CD4-positive, alpha-beta T cell treated with Interleukin-10 for 1 hour (primary cell): ENCODE measurements at regions not wholly inside any gene's neighbourhood (a gene's known extent, or its start where the extent isn't known, plus 50 kb on each side); places are given as distances from the start of the nearest gene placed in this dataset.
"Not testable (repeated sequence)": the region's sequence is repeated elsewhere in the genome, so short reads cannot be mapped to it uniquely, and the experiment has no call there.

Source experiments
- DNase-seq: peaks from one replicate; pipeline ENCODE4 v3.0.0-alpha.2; 2020

GRCh38 chr3:81354119-81354518 is 407.3 kb downstream of the GBE1 start:
- no peak for DNase-seq

GRCh38 chr3:81352867-81353266 is 408.6 kb downstream of the GBE1 start:
- DNase-seq, result no peak

- no peak for DNase-seq
Observed at GRCh38 chr3:81349816-81350340, 411.6 kb downstream of the GBE1 start.

- no peak for DNase-seq
Observed at GRCh38 chr3:81339040-81339845, 422.2 kb downstream of the GBE1 start.

GRCh38 chr3:81336470-81336869 is 425.0 kb downstream of the GBE1 start:
- no peak for DNase-seq

GRCh38 chr3:81329835-81330234 is 431.6 kb downstream of the GBE1 start:
- DNase-seq, result not testable (repeated sequence)

GRCh38 chr3:81326245-81326644 is 435.2 kb downstream of the GBE1 start:
- DNase-seq, result no peak

- no peak for DNase-seq
Observed at GRCh38 chr3:81320862-81321261, 440.6 kb downstream of the GBE1 start.

- DNase-seq, result no peak
Observed at GRCh38 chr3:81315030-81315429, 446.4 kb downstream of the GBE1 start.

GRCh38 chr3:81311321-81311720 is 450.1 kb downstream of the GBE1 start:
- DNase-seq, result no peak

GRCh38 chr3:81308306-81308705 is 453.1 kb downstream of the GBE1 start:
- DNase-seq, result no peak

- DNase-seq, result no peak
Observed at GRCh38 chr3:81307221-81307620, 454.2 kb downstream of the GBE1 start.

GRCh38 chr3:81303321-81303720 is 458.1 kb downstream of the GBE1 start:
- DNase-seq, result no peak

- DNase-seq, result peak; percentile 2
Observed at GRCh38 chr3:81302045-81302444, 459.4 kb downstream of the GBE1 start.

GRCh38 chr3:81301230-81301629 is 460.2 kb downstream of the GBE1 start:
- no peak for DNase-seq

GRCh38 chr3:81300324-81300927 is 461.0 kb downstream of the GBE1 start:
- no peak for DNase-seq

GRCh38 chr3:81299481-81299880 is 462.0 kb downstream of the GBE1 start:
- DNase-seq, result no peak

GRCh38 chr3:81295906-81296577 is 465.4 kb downstream of the GBE1 start:
- no peak for DNase-seq

GRCh38 chr3:81293156-81293555 is 468.3 kb downstream of the GBE1 start:
- DNase-seq, result no peak

GRCh38 chr3:81291586-81291985 is 469.9 kb downstream of the GBE1 start:
- no peak for DNase-seq

GRCh38 chr3:81289676-81290075 is 471.8 kb downstream of the GBE1 start:
- no peak for DNase-seq

- no peak for DNase-seq
Observed at GRCh38 chr3:81279481-81280379, 481.7 kb downstream of the GBE1 start.

- no peak for DNase-seq
Observed at GRCh38 chr3:81277853-81278252, 483.6 kb downstream of the GBE1 start.
